Neural progenitor cell (in vitro differentiated cells): ENCODE measurements at regions not wholly inside any gene's neighbourhood (a gene's known extent, or its start where the extent isn't known, plus 50 kb on each side); places are given as distances from the start of the nearest gene placed in this dataset.

Experiments used
- DNase-seq: peaks from one replicate; pipeline ENCODE4 v3.0.0-alpha.2; 2016; ENCODE audit warnings: low spot score
- H2AFZ ChIP-seq: fragments of 200-600 bp; sonication (generic); replicated peaks from 2 replicates; pipeline ENCODE4 v1.6.1; 2016; ENCODE audit warnings: antibody characterized with exemption
- H3F3A ChIP-seq: fragments of 200-600 bp; sonication (generic); 2 replicates; pipeline ENCODE4 v1.6.1; 2016; ENCODE audit warnings: antibody characterized with exemption, low read depth
- H3K27ac ChIP-seq: fragments of 200-600 bp; sonication (generic); 2 replicates; pipeline ENCODE4 v1.5.1; 2016; ENCODE audit warnings: mild to moderate bottlenecking
- H3K27me3 ChIP-seq: fragments of 200-600 bp; sonication (generic); 2 replicates; pipeline ENCODE4 v1.6.1; 2016; ENCODE audit warnings: mild to moderate bottlenecking, moderate library complexity
- H3K36me3 ChIP-seq: fragments of 200-600 bp; sonication (generic); 2 replicates; pipeline ENCODE4 v1.5.1; 2016
- H3K4me1 ChIP-seq: fragments of 200-600 bp; sonication (generic); 2 replicates; pipeline ENCODE4 v1.6.1; 2016; ENCODE audit warnings: mixed run types
- H3K4me2 ChIP-seq: fragments of 200-600 bp; sonication (generic); 2 replicates; pipeline ENCODE4 v1.6.1; 2016
- H3K4me3 ChIP-seq: fragments of 200-600 bp; sonication (generic); 2 replicates; pipeline ENCODE4 v1.5.1; 2016
- H3K79me2 ChIP-seq: fragments of 200-600 bp; sonication (generic); 2 replicates; pipeline ENCODE4 v1.6.1; 2016; ENCODE audit warnings: low read depth
- H3K9ac ChIP-seq: fragments of 200-600 bp; sonication (generic); 2 replicates; pipeline ENCODE4 v1.6.1; 2016
- H3K9me3 ChIP-seq: fragments of 200-600 bp; sonication (generic); 2 replicates; pipeline ENCODE4 v1.5.1; 2016; ENCODE audit warnings: low read depth
- H4K20me1 ChIP-seq: fragments of 200-600 bp; sonication (generic); 2 replicates; pipeline ENCODE4 v1.6.1; 2016; ENCODE audit warnings: low read depth
- H3K27ac Mint-ChIP-seq: 3 replicates; pipeline ENCODE4 v1.8.0; 2021; ENCODE audit warnings: mixed read lengths
- H3K27me3 Mint-ChIP-seq: 2 replicates; pipeline ENCODE4 v1.8.0; 2022; ENCODE audit warnings: low read depth, mild to moderate bottlenecking, inconsistent platforms, moderate library complexity, mixed read lengths; ENCODE audit not compliant: insufficient read depth
- H3K36me3 Mint-ChIP-seq: 3 replicates; pipeline ENCODE4 v1.8.0; 2021; ENCODE audit warnings: mixed read lengths
- H3K4me1 Mint-ChIP-seq: 3 replicates; pipeline ENCODE4 v1.8.0; 2021; ENCODE audit warnings: mixed read lengths
- H3K4me3 Mint-ChIP-seq: 3 replicates; pipeline ENCODE4 v1.8.0; 2021; ENCODE audit warnings: mild to moderate bottlenecking, moderate library complexity, mixed read lengths
- H3K9me3 Mint-ChIP-seq: 3 replicates; pipeline ENCODE4 v1.8.0; 2020; ENCODE audit warnings: mixed read lengths
- CTCF ChIP-seq: fragments of 200-600 bp; sonication (generic); IDR thresholded peaks from 2 replicates; pipeline ENCODE4 v1.5.1; 2017; ENCODE audit warnings: antibody characterized with exemption, mild to moderate bottlenecking
- EZH2 ChIP-seq: fragments of 200-600 bp; sonication (generic); IDR thresholded peaks from 2 replicates; pipeline ENCODE4 v1.6.1; 2017; ENCODE audit warnings: antibody characterized with exemption, mild to moderate bottlenecking, moderate library complexity
- EZH2phosphoT487 ChIP-seq: fragments of 200-600 bp; sonication (generic); IDR thresholded peaks from 2 replicates; pipeline ENCODE4 v1.6.1; 2017; ENCODE audit warnings: antibody characterized with exemption

- DNase-seq = no peak
- no peak overlapping the region for H3K9ac ChIP-seq
- no peaks in the 10 kb centered on the region for H3K36me3 ChIP-seq
- Mint-ChIP-seq H3K36me3 (no peaks in the 10 kb centered on the region), H3K4me3 (no peak overlapping the region), H3K9me3 (peaks cover 8% of the 10 kb centered on the region), H3K27ac (no peak overlapping the region), H3K27me3 (no peaks in the 10 kb centered on the region), H3K4me1 (no peaks in the 10 kb centered on the region)
- no peaks in the 10 kb centered on the region for H3K9me3 ChIP-seq
- no peak for TF ChIP-seq CTCF
- H3K27ac ChIP-seq = no peak overlapping the region
- H3K4me1 ChIP-seq = no peaks in the 10 kb centered on the region
- no peaks in the 10 kb centered on the region for H4K20me1 ChIP-seq
- H3K79me2 ChIP-seq = no peaks in the 10 kb centered on the region
- H2AFZ ChIP-seq = no peak overlapping the region
- H3K27me3 ChIP-seq = no peaks in the 10 kb centered on the region
- no peak overlapping the region for H3K4me2 ChIP-seq
- no peaks in the 10 kb centered on the region for H3F3A ChIP-seq
- H3K4me3 ChIP-seq = no peak overlapping the region
Measured at GRCh38 chr4:12447451-12447850, 1018.8 kb upstream of the HS3ST1 start.

- Mint-ChIP-seq H3K36me3 (no peaks in the 10 kb centered on the region), H3K4me1 (no peaks in the 10 kb centered on the region), H3K4me3 (no peak overlapping the region), H3K27me3 (no peaks in the 10 kb centered on the region), H3K27ac (no peak overlapping the region), H3K9me3 (peaks cover 8% of the 10 kb centered on the region)
- no peaks in the 10 kb centered on the region for H3K4me1 ChIP-seq
- no peak overlapping the region for H2AFZ ChIP-seq
- H3K9me3 ChIP-seq = no peaks in the 10 kb centered on the region
- no peak for TF ChIP-seq CTCF
- no peak for TF ChIP-seq EZH2phosphoT487
- no peak for TF ChIP-seq EZH2
- no peak overlapping the region for H3K4me2 ChIP-seq
- H3K79me2 ChIP-seq = no peaks in the 10 kb centered on the region
- H3K27me3 ChIP-seq = no peaks in the 10 kb centered on the region
- H3K36me3 ChIP-seq = no peaks in the 10 kb centered on the region
- H3F3A ChIP-seq = no peaks in the 10 kb centered on the region
- no peak overlapping the region for H3K27ac ChIP-seq
- no peak overlapping the region for H3K4me3 ChIP-seq
- DNase-seq = no peak
- H4K20me1 ChIP-seq = no peaks in the 10 kb centered on the region
- H3K9ac ChIP-seq = no peak overlapping the region
Measured at GRCh38 chr4:12446657-12447185, 1018.0 kb upstream of the HS3ST1 start.

GRCh38 chr4:12446256-12446655, 1017.6 kb upstream of the HS3ST1 start:
- H4K20me1 ChIP-seq = no peaks in the 10 kb centered on the region
- H3K27me3 ChIP-seq = no peaks in the 10 kb centered on the region
- no peaks in the 10 kb centered on the region for H3K27me3 Mint-ChIP-seq
- TF ChIP-seq EZH2 (no peak), EZH2phosphoT487 (no peak), CTCF (no peak)
- no peaks in the 10 kb centered on the region for H3F3A ChIP-seq
- H3K4me3 ChIP-seq = no peak overlapping the region
- no peak overlapping the region for H2AFZ ChIP-seq
- no peaks in the 10 kb centered on the region for H3K36me3 Mint-ChIP-seq
- peaks cover 6% of the 10 kb centered on the region for H3K9me3 Mint-ChIP-seq
- H3K36me3 ChIP-seq = no peaks in the 10 kb centered on the region
- H3K4me3 Mint-ChIP-seq = no peak overlapping the region
- H3K4me2 ChIP-seq = no peak overlapping the region
- H3K9me3 ChIP-seq = no peaks in the 10 kb centered on the region
- no peak for DNase-seq
- H3K79me2 ChIP-seq = no peaks in the 10 kb centered on the region
- H3K27ac ChIP-seq = no peak overlapping the region
- no peaks in the 10 kb centered on the region for H3K4me1 ChIP-seq
- H3K9ac ChIP-seq = no peak overlapping the region
- H3K4me1 Mint-ChIP-seq = no peaks in the 10 kb centered on the region
- H3K27ac Mint-ChIP-seq = no peak overlapping the region
